ENCODE measurements at regions not wholly inside any gene's neighbourhood (a gene's known extent, or its start where the extent isn't known, plus 50 kb on each side); places are given as distances from the start of the nearest gene placed in this dataset.
A peak's percentile ranks its signal among the peaks of the same experiment; 100 is the strongest.

DNA sequence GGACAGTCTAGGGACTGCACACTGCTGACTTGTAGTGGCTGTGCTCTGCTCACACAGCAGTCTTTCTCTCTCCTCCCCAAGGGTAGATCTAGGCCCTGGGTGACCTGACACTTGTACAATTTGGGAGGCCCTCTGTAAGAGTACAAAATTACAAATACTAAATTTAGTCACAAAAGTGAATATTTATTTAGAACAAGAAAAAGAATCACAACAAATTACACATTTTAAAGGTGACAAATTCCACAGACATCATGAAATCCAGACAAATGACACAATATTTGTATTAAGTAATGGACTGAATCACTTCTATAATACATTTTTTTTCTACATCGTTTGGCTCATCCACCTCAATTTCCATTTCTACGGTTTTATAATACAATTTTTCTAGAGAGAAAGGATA is 496.4 kb downstream of the TXNL1 start:
- dilution Hi-C loops (cut with HindIII; ENCODE audit: low sequenced_read_pairs, unreplicated experiment): no loop called here
- POLR2A ChIA-PET (ENCODE audit: unreplicated experiment): no interaction called here
- no peaks in the 10 kb centered on the region for H4K20me1 ChIP-seq (ENCODE audit: insufficient read depth, low read length)
- peak overlapping the region; percentile 84 for H3K4ac ChIP-seq (ENCODE audit: low read depth, low read length)
- peak overlapping the region; percentile 36 to 73; a peak in 3 of 4 replicates for H4K8ac ChIP-seq (ENCODE audit: low read depth in 2 of 2, low read length in 2 of 2)
- ATAC-seq (ENCODE audit: low read depth) (no peak), DNase-seq (no peak)
- H2BK15ac ChIP-seq (ENCODE audit: low read depth, low read length): 0 out of 3 replicates have a peak overlapping the region, but pooled peaks have one; percentile 91
- no peaks in the 10 kb centered on the region for H3K9me3 ChIP-seq (ENCODE audit: control insufficient read depth, insufficient read depth, low read length)
- WGBS, 2 experiments (ENCODE audit: extremely low coverage in 2 of 2, insufficient read length in 1 of 2): no CpG with 5 or more reads among the region's 2 CpGs
- in situ Hi-C loops (cut with MboI; ENCODE audit: low sequenced_read_pairs): no loop called here
- peak overlapping the region; percentile 79 for H4K91ac ChIP-seq (ENCODE audit: insufficient read depth, low read depth, low read length)
- peak overlapping the region; percentile 37; the same call in 1 of the 2 replicates for H3K23ac ChIP-seq (ENCODE audit: low read depth, low read length)
- CTCF ChIA-PET: no interaction called here
- no peak overlapping the region for H3K4me3 ChIP-seq (ENCODE audit: insufficient read depth, low read depth, low read length)
- H2AK9ac ChIP-seq (replicated peaks; ENCODE audit: low read depth, low read length, poor library complexity): peak overlapping the region; percentile 34
- H2BK20ac ChIP-seq (ENCODE audit: low read depth, low read length): peak overlapping the region; percentile 78
- peaks cover 18% of the 10 kb centered on the region for H3K9me1 ChIP-seq (ENCODE audit: insufficient read depth, low read length)
- peak overlapping the region; percentile 42; the same call in 1 of the 2 replicates for H3K18ac ChIP-seq (ENCODE audit: low read depth, low read length)
- peak overlapping the region; percentile 65 for H2AK5ac ChIP-seq (ENCODE audit: low read depth, low read length)
- H3K4me1 ChIP-seq (ENCODE audit: control insufficient read depth, insufficient read depth, low read length): peaks cover 14% of the 10 kb centered on the region
- H3K36me3 ChIP-seq (ENCODE audit: control insufficient read depth, insufficient read depth, low read length): no peaks in the 10 kb centered on the region
- peak overlapping the region; percentile 42; the same call in 1 of the 2 replicates for H4K5ac ChIP-seq (ENCODE audit: low read depth, low read length)
- H3K4me2 ChIP-seq (ENCODE audit: low read depth, low read length): no peak overlapping the region
- no peaks in the 10 kb centered on the region for H3K27me3 ChIP-seq (ENCODE audit: control insufficient read depth, insufficient read depth, low read length)
- peak overlapping the region; percentile 86 for H2BK5ac ChIP-seq (ENCODE audit: low read depth, low read length, poor library complexity, severe bottlenecking)
- intact Hi-C loops (cut with micrococcal nuclease): no loop called here
- BruUV-seq (replicated peaks): no TSS peak
- 0 out of 4 replicates have a peak, but pooled peaks cover 0 to 4% of the 10 kb centered on the region in 2 experiments for H3K79me1 ChIP-seq (ENCODE audit: low read depth in 1 of 2, low read length in 2 of 2)
- no peak overlapping the region for H3K9ac ChIP-seq (ENCODE audit: low read depth, low read length)
- H3K14ac ChIP-seq (replicated peaks; ENCODE audit: low read depth, low read length): peak overlapping the region; percentile 38; the same call in 1 of the 2 replicates
- H3K27ac ChIP-seq (ENCODE audit: insufficient read depth, low read length): no peak overlapping the region; the same call in 1 of the 2 replicates
- H2BK120ac ChIP-seq (ENCODE audit: low read depth, low read length): peak overlapping the region; percentile 84
- no peak overlapping the region for H3K56ac ChIP-seq (ENCODE audit: extremely low read depth, insufficient read depth, low read length)
- no peak overlapping the region for H2AFZ ChIP-seq (replicated peaks; ENCODE audit: low read length, poor library complexity)
- no peak for TF ChIP-seq NFE2L2 (IDR thresholded peaks at IDR 0.05; ENCODE audit: low read depth, low read length)
- TF ChIP-seq MXI1 (IDR thresholded peaks at IDR 0.05; ENCODE audit: borderline replicate concordance, low read depth, low read length): no peak
- no peak for TF ChIP-seq RFX5 (IDR thresholded peaks at IDR 0.05; ENCODE audit: low read depth, low read length)
- no peak for TF ChIP-seq POLR2A (IDR thresholded peaks at IDR 0.05; ENCODE audit: low read depth, low read length)
- TF ChIP-seq SMC3 (IDR thresholded peaks at IDR 0.05; ENCODE audit: low read depth, low read length): no peak
- no peak for TF ChIP-seq RCOR1 (IDR thresholded peaks at IDR 0.05; ENCODE audit: insufficient replicate concordance, low read length)
- TF ChIP-seq FOS (IDR thresholded peaks at IDR 0.05; ENCODE audit: low read depth, low read length): no peak
- no peak for TF ChIP-seq USF2 (IDR thresholded peaks at IDR 0.05; ENCODE audit: low read depth, low read length)
- TF ChIP-seq, protein P1, sequence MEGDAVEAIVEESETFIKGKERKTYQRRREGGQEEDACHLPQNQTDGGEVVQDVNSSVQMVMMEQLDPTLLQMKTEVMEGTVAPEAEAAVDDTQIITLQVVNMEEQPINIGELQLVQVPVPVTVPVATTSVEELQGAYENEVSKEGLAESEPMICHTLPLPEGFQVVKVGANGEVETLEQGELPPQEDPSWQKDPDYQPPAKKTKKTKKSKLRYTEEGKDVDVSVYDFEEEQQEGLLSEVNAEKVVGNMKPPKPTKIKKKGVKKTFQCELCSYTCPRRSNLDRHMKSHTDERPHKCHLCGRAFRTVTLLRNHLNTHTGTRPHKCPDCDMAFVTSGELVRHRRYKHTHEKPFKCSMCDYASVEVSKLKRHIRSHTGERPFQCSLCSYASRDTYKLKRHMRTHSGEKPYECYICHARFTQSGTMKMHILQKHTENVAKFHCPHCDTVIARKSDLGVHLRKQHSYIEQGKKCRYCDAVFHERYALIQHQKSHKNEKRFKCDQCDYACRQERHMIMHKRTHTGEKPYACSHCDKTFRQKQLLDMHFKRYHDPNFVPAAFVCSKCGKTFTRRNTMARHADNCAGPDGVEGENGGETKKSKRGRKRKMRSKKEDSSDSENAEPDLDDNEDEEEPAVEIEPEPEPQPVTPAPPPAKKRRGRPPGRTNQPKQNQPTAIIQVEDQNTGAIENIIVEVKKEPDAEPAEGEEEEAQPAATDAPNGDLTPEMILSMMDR (conservative IDR thresholded peaks at IDR 0.05; ENCODE audit: low read depth, low read length): no peak
- TF ChIP-seq CHD1 (IDR thresholded peaks at IDR 0.05; ENCODE audit: low read depth, low read length): no peak
- TF ChIP-seq CEBPB (IDR thresholded peaks at IDR 0.05; ENCODE audit: low read depth, low read length): no peak
- TF ChIP-seq BHLHE40 (IDR thresholded peaks at IDR 0.05; ENCODE audit: low read depth, low read length): no peak

Data from IMR-90 (cell line).